ENCODE measurements at regions not wholly inside any gene's neighbourhood (a gene's known extent, or its start where the extent isn't known, plus 50 kb on each side); places are given as distances from the start of the nearest gene placed in this dataset.

GRCh38 chr2:119062652-119063051 is 95.9 kb downstream of the C1QL2 start:
- H3K27ac ChIP-seq (ENCODE audit: extremely low read depth, low read depth, low read length), result no peak overlapping the region
- H3K9me3 ChIP-seq (ENCODE audit: control insufficient read depth, insufficient read depth, low read depth, low read length), result no peaks in the 10 kb centered on the region
- H3K4me1 ChIP-seq (ENCODE audit: control insufficient read depth, insufficient read depth, low read length), result no peaks in the 10 kb centered on the region
- ChIA-PET CTCF (interaction anchor here (0.6 kb wide), 1 partner anchor 41 kb away, joined by 4 read pairs; no protein-coding TSS in a partner anchor), POLR2A (no interaction called here)
- H3K36me3 ChIP-seq (ENCODE audit: control insufficient read depth in 2 of 2, insufficient read depth in 1 of 2, low read length in 2 of 2), result no peaks in the 10 kb centered on the region
- no peak overlapping the region for H3K4me3 ChIP-seq (ENCODE audit: low read depth, low read length)
- TF ChIP-seq ZNF416 (tag by site-specific recombination; IDR thresholded peaks at IDR 0.05) (no peak), EGR2 (tag by site-specific recombination; IDR thresholded peaks at IDR 0.05; ENCODE audit: low read depth) (no peak), ZNF248 (tag by site-specific recombination; IDR thresholded peaks at IDR 0.05) (no peak), ZNF324 (tag by site-specific recombination; IDR thresholded peaks at IDR 0.05) (no peak), ZBTB6 (tag by site-specific recombination; IDR thresholded peaks at IDR 0.05) (no peak), ZNF223 (tag by site-specific recombination; IDR thresholded peaks at IDR 0.05) (no peak), ZNF148 (tag by site-specific recombination; IDR thresholded peaks at IDR 0.05; ENCODE audit: borderline replicate concordance) (no peak)
- TF ChIP-seq, protein P1, sequence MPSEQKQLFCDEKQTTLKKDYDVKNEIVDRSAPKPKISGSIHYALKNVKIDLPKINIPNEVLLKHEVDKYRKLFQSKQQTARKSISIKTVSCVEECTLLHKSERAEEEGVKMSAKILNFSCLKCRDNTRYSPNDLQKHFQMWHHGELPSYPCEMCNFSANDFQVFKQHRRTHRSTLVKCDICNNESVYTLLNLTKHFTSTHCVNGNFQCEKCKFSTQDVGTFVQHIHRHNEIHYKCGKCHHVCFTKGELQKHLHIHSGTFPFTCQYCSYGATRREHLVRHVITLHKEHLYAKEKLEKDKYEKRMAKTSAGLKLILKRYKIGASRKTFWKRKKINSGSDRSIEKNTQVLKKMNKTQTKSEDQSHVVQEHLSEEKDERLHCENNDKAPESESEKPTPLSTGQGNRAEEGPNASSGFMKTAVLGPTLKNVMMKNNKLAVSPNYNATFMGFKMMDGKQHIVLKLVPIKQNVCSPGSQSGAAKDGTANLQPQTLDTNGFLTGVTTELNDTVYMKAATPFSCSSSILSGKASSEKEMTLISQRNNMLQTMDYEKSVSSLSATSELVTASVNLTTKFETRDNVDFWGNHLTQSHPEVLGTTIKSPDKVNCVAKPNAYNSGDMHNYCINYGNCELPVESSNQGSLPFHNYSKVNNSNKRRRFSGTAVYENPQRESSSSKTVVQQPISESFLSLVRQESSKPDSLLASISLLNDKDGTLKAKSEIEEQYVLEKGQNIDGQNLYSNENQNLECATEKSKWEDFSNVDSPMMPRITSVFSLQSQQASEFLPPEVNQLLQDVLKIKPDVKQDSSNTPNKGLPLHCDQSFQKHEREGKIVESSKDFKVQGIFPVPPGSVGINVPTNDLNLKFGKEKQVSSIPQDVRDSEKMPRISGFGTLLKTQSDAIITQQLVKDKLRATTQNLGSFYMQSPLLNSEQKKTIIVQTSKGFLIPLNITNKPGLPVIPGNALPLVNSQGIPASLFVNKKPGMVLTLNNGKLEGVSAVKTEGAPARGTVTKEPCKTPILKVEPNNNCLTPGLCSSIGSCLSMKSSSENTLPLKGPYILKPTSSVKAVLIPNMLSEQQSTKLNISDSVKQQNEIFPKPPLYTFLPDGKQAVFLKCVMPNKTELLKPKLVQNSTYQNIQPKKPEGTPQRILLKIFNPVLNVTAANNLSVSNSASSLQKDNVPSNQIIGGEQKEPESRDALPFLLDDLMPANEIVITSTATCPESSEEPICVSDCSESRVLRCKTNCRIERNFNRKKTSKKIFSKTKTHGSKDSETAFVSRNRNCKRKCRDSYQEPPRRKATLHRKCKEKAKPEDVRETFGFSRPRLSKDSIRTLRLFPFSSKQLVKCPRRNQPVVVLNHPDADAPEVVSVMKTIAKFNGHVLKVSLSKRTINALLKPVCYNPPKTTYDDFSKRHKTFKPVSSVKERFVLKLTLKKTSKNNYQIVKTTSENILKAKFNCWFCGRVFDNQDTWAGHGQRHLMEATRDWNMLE (tag by site-specific recombination; conservative IDR thresholded peaks at IDR 0.05; ENCODE audit: low read depth), result no peak
- TF ChIP-seq, protein P2, sequence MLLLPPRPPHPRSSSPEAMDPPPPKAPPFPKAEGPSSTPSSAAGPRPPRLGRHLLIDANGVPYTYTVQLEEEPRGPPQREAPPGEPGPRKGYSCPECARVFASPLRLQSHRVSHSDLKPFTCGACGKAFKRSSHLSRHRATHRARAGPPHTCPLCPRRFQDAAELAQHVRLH (tag by site-specific recombination; IDR thresholded peaks at IDR 0.05), result no peak
- TF ChIP-seq, protein P3, sequence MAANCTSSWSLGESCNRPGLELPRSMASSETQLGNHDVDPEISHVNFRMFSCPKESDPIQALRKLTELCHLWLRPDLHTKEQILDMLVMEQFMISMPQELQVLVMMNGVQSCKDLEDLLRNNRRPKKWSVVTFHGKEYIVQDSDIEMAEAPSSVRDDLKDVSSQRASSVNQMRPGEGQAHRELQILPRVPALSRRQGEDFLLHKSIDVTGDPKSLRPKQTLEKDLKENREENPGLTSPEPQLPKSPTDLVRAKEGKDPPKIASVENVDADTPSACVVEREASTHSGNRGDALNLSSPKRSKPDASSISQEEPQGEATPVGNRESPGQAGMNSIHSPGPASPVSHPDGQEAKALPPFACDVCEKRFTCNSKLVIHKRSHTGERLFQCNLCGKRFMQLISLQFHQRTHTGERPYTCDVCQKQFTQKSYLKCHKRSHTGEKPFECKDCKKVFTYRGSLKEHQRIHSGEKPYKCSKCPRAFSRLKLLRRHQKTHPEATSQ (tag by site-specific recombination; IDR thresholded peaks at IDR 0.05), result no peak

GRCh38 chr2:119062179-119062578 is 96.4 kb downstream of the C1QL2 start:
- H3K27ac ChIP-seq (ENCODE audit: extremely low read depth, low read depth, low read length), result no peak overlapping the region
- H3K4me3 ChIP-seq (ENCODE audit: low read depth, low read length), result no peak overlapping the region
- no peaks in the 10 kb centered on the region for H3K4me1 ChIP-seq (ENCODE audit: control insufficient read depth, insufficient read depth, low read length)
- H3K36me3 ChIP-seq (ENCODE audit: control insufficient read depth in 2 of 2, insufficient read depth in 1 of 2, low read length in 2 of 2), result no peaks in the 10 kb centered on the region
- POLR2A ChIA-PET, result no interaction called here
- CTCF ChIA-PET, result no interaction called here
- H3K9me3 ChIP-seq (ENCODE audit: control insufficient read depth, insufficient read depth, low read depth, low read length), result no peaks in the 10 kb centered on the region
- TF ChIP-seq ZNF19 (tag by site-specific recombination; IDR thresholded peaks at IDR 0.05; ENCODE audit: low read depth), result no peak
- TF ChIP-seq ZSCAN30 (tag by site-specific recombination; IDR thresholded peaks at IDR 0.05), result no peak
- TF ChIP-seq ZXDB (tag by site-specific recombination; IDR thresholded peaks at IDR 0.05), result no peak
- no peak for TF ChIP-seq ZNF837 (tag by site-specific recombination; IDR thresholded peaks at IDR 0.05)
- TF ChIP-seq ZFHX2 (tag by site-specific recombination; conservative IDR thresholded peaks at IDR 0.05), result no peak
- TF ChIP-seq ZNF121 (tag by site-specific recombination; IDR thresholded peaks at IDR 0.05), result no peak
- TF ChIP-seq ZNF324 (tag by site-specific recombination; IDR thresholded peaks at IDR 0.05), result no peak
- no peak for TF ChIP-seq ZNF747 (tag by site-specific recombination; IDR thresholded peaks at IDR 0.05)
- no peak for TF ChIP-seq ZNF37A (tag by site-specific recombination; IDR thresholded peaks at IDR 0.05)
- no peak for TF ChIP-seq ZNF148 (tag by site-specific recombination; IDR thresholded peaks at IDR 0.05; ENCODE audit: borderline replicate concordance)
- no peak for TF ChIP-seq HIC1 (tag by site-specific recombination; IDR thresholded peaks at IDR 0.05)
- no peak for TF ChIP-seq ZNF335 (tag by site-specific recombination; conservative IDR thresholded peaks at IDR 0.05)

Measured in HEK293 (cell line).